PC-3 (cell line): ENCODE measurements at regions not wholly inside any gene's neighbourhood (a gene's known extent, or its start where the extent isn't known, plus 50 kb on each side); places are given as distances from the start of the nearest gene placed in this dataset.

Experiments used
- ATAC-seq: fragments of 200-7000 bp; cut with Tn5 transposase; 2 replicates; pipeline ENCODE4 v1.9.1; 2020; ENCODE audit warnings: mild to moderate bottlenecking, moderate library complexity
- BruUV-seq: library from RNA; stranded (reverse); fragments of 400-500 nt; replicated peaks from 2 replicates; lab custom pipeline; 2021; lab: Mats Ljungman, UMichigan
- CTCF ChIA-PET: fragments of 300-600 bp; sonication (Branson Sonifier 250); formaldehyde crosslinking; loops from one replicate; lab custom pipeline; 2022; ENCODE audit warnings: antibody characterized with exemption; lab: Charles Lee
- POLR2A ChIA-PET: fragments of 300-600 bp; sonication (Branson Sonifier 250); formaldehyde crosslinking; loops from one replicate; lab custom pipeline; 2022; ENCODE audit warnings: antibody characterized with exemption; ENCODE audit not compliant: unreplicated experiment; lab: Charles Lee
- DNase-seq: peaks from one replicate; pipeline ENCODE4 v3.0.0-alpha.2; 2015
- H2AFZ ChIP-seq: fragments of 300-600 bp; sonication (generic); 2 replicates; pipeline ENCODE4 v1.6.0; 2016; ENCODE audit warnings: antibody characterized with exemption, low read length
- H3F3A ChIP-seq: fragments of 300-600 bp; sonication (generic); one replicate; pipeline ENCODE4 v1.6.0; 2017; ENCODE audit warnings: antibody characterized with exemption, low read length, control low read depth, mild to moderate bottlenecking; ENCODE audit not compliant: unreplicated experiment
- H3K27ac ChIP-seq: fragments of 300-600 bp; sonication (generic); 2 replicates; pipeline ENCODE4 v1.5.1; 2016; ENCODE audit warnings: mild to moderate bottlenecking, low read length
- H3K27me3 ChIP-seq: fragments of 300-600 bp; sonication (generic); 2 replicates; pipeline ENCODE4 v1.6.1; 2016; ENCODE audit warnings: low read length, mixed read lengths
- H3K36me3 ChIP-seq: fragments of 300-600 bp; sonication (generic); 2 replicates; pipeline ENCODE4 v1.6.1; 2016; ENCODE audit warnings: low read depth, mixed run types, low read length, mixed read lengths
- H3K4me1 ChIP-seq: fragments of 300-600 bp; sonication (generic); 2 replicates; pipeline ENCODE4 v1.5.1; 2016; ENCODE audit warnings: low read length; ENCODE audit not compliant: insufficient read depth
- H3K4me2 ChIP-seq: fragments of 300-600 bp; sonication (generic); 2 replicates; pipeline ENCODE4 v1.6.0; 2016; ENCODE audit warnings: low read length
- H3K4me3 ChIP-seq: fragments of 300-600 bp; sonication (generic); 2 replicates; pipeline ENCODE4 v1.5.1; 2016; ENCODE audit warnings: mild to moderate bottlenecking, low read length, mixed read lengths
- H3K79me2 ChIP-seq: fragments of 300-600 bp; sonication (generic); 2 replicates; pipeline ENCODE4 v1.6.1; 2017; ENCODE audit warnings: low read length, mixed read lengths
- H3K9ac ChIP-seq: fragments of 300-600 bp; sonication (generic); 2 replicates; pipeline ENCODE4 v1.6.0; 2016; ENCODE audit warnings: mild to moderate bottlenecking, low read length
- H3K9me2 ChIP-seq: fragments of 300-600 bp; sonication (generic); replicated peaks from 2 replicates; pipeline ENCODE4 v1.6.1; 2016; ENCODE audit warnings: mixed run types, low read length, mixed read lengths
- H3K9me3 ChIP-seq: fragments of 300-600 bp; sonication (generic); 2 replicates; pipeline ENCODE4 v1.6.1; 2016; ENCODE audit warnings: low read length, mixed read lengths
- H4K20me1 ChIP-seq: fragments of 300-600 bp; sonication (generic); 2 replicates; pipeline ENCODE4 v1.6.1; 2016; ENCODE audit warnings: low read length, mixed read lengths
- CTCF ChIP-seq: fragments of 300-600 bp; sonication (generic); conservative IDR thresholded peaks from 2 replicates; pipeline ENCODE4 v1.5.1; 2017; ENCODE audit warnings: antibody characterized with exemption, low read depth, mild to moderate bottlenecking, low read length
- EZH2 ChIP-seq: fragments of 300-600 bp; sonication (generic); IDR thresholded peaks from one replicate; pipeline ENCODE4 v1.6.1; 2017; ENCODE audit warnings: antibody characterized with exemption, mild to moderate bottlenecking, low read length; ENCODE audit not compliant: unreplicated experiment
- EZH2phosphoT487 ChIP-seq: fragments of 300-600 bp; sonication (generic); IDR thresholded peaks from 2 replicates; pipeline ENCODE4 v1.6.1; 2018; ENCODE audit warnings: mild to moderate bottlenecking, antibody characterized with exemption, low read length, borderline replicate concordance
- intact Hi-C: fragments of 100-400 bp; cut with micrococcal nuclease; formaldehyde crosslinking; loops from 2 replicates; pipeline ENCODE4 v1.9.0; 2023

- TF ChIP-seq EZH2phosphoT487 (no peak), EZH2 (no peak), CTCF (no peak)
- POLR2A ChIA-PET, result no interaction called here
Observed at GRCh38 chr3:44110648-44111047, 131.0 kb upstream of the TOPAZ1 start.

GRCh38 chr3:44111482-44111881 is 130.2 kb upstream of the TOPAZ1 start:
- Histone ChIP-seq H3K9me2 (no peaks in the 10 kb centered on the region), H3K79me2 (no peaks in the 10 kb centered on the region), H3K36me3 (no peaks in the 10 kb centered on the region), H3F3A (no peaks in the 10 kb centered on the region), H3K27ac (no peak overlapping the region), H3K27me3 (no peaks in the 10 kb centered on the region), H2AFZ (no peak overlapping the region), H3K9me3 (no peaks in the 10 kb centered on the region), H4K20me1 (no peaks in the 10 kb centered on the region), H3K4me3 (no peak overlapping the region), H3K4me1 (no peaks in the 10 kb centered on the region), H3K9ac (no peak overlapping the region), H3K4me2 (no peak overlapping the region)
- POLR2A ChIA-PET, result no interaction called here
- DNase-seq (no peak), ATAC-seq (no peak)
- intact Hi-C loops, result no loop called here
- no TSS peak for BruUV-seq
- CTCF ChIA-PET, result no interaction called here
- TF ChIP-seq EZH2 (no peak), EZH2phosphoT487 (no peak)

More at GRCh38 chr3:44110648-44111047, 131.0 kb upstream of the TOPAZ1 start:
- H3K27me3 ChIP-seq, result no peaks in the 10 kb centered on the region
- intact Hi-C loops, result no loop called here
- no peaks in the 10 kb centered on the region for H3F3A ChIP-seq
- H3K9me3 ChIP-seq, result no peaks in the 10 kb centered on the region
- DNase-seq (no peak), ATAC-seq (no peak)
- no peak overlapping the region for H2AFZ ChIP-seq
- CTCF ChIA-PET, result no interaction called here
- H3K4me2 ChIP-seq, result no peak overlapping the region
- H3K4me1 ChIP-seq, result peaks cover 4% of the 10 kb centered on the region
- BruUV-seq, result no TSS peak
- no peak overlapping the region for H3K9ac ChIP-seq
- no peaks in the 10 kb centered on the region for H4K20me1 ChIP-seq
- H3K27ac ChIP-seq, result no peak overlapping the region
- no peaks in the 10 kb centered on the region for H3K36me3 ChIP-seq
- no peaks in the 10 kb centered on the region for H3K79me2 ChIP-seq
- no peak overlapping the region for H3K4me3 ChIP-seq
- no peaks in the 10 kb centered on the region for H3K9me2 ChIP-seq

GRCh38 chr3:44114142-44114541 is 127.5 kb upstream of the TOPAZ1 start:
- ChIA-PET CTCF (no interaction called here), POLR2A (no interaction called here)
- Histone ChIP-seq H3K27ac (no peak overlapping the region), H3K9ac (no peak overlapping the region), H3K4me3 (no peak overlapping the region), H3K27me3 (no peaks in the 10 kb centered on the region), H3F3A (no peaks in the 10 kb centered on the region), H3K9me3 (no peaks in the 10 kb centered on the region), H3K79me2 (no peaks in the 10 kb centered on the region), H4K20me1 (no peaks in the 10 kb centered on the region), H3K4me1 (peaks cover 6% of the 10 kb centered on the region; the same call in 1 of the 2 replicates), H3K4me2 (no peak overlapping the region), H3K9me2 (no peaks in the 10 kb centered on the region), H2AFZ (no peak overlapping the region), H3K36me3 (no peaks in the 10 kb centered on the region)
- no peak for TF ChIP-seq EZH2phosphoT487
- no peak for TF ChIP-seq EZH2
- TF ChIP-seq CTCF, result peak; percentile 40; the same call in 1 of the 2 replicates
- DNase-seq (peak; percentile 15), ATAC-seq (no peak; the same call in 1 of the 2 replicates)
- intact Hi-C loops, result no loop called here
- BruUV-seq, result no TSS peak
